ENCODE measurements at regions not wholly inside any gene's neighbourhood (a gene's known extent, or its start where the extent isn't known, plus 50 kb on each side); places are given as distances from the start of the nearest gene placed in this dataset.
"Not testable (repeated sequence)": the region's sequence is repeated elsewhere in the genome, so short reads cannot be mapped to it uniquely, and the experiment has no call there.

- H3K4me3 ChIP-seq, result no peak overlapping the region
- H3K36me3 ChIP-seq, result no peaks in the 10 kb centered on the region
- H3K4me1 ChIP-seq, result peaks cover 0 to 4% (median 0%) of the 10 kb centered on the region in 9 donors
- WGBS, 2 donors, result 68 to 74% methylated on average over 5 of the region's 5 CpGs
- no peaks in the 10 kb centered on the region for H3K9me3 ChIP-seq
- TF ChIP-seq CTCF (IDR thresholded peaks at IDR 0.05), result no peak
- DNase-seq (no peak), ATAC-seq (no peak)
- peaks cover 0 to 16% (median 0%) of the 10 kb centered on the region in 7 donors for H3K27me3 ChIP-seq
- H3K27ac ChIP-seq, result no peak overlapping the region
- intact Hi-C loops (cut with DNase I), result no loop called here
Measured at GRCh38 chr4:81715757-81716156, 244.1 kb upstream of the RASGEF1B start.

- DNase-seq; H3K4me1 ChIP-seq; H3K36me3 ChIP-seq; H3K4me3 ChIP-seq; ATAC-seq; H3K9me3 ChIP-seq; H3K27ac ChIP-seq; intact Hi-C loops (cut with DNase I): not testable (repeated sequence)
- WGBS, 2 donors, result 54 to 58% methylated on average over 8 of the region's 8 CpGs
- H3K27me3 ChIP-seq, result peaks cover 0 to 16% (median 0%) of the 10 kb centered on the region in 7 donors
Measured at GRCh38 chr4:81715357-81715756, 243.7 kb upstream of the RASGEF1B start.

- DNase-seq (no peak), ATAC-seq (no peak)
- Histone ChIP-seq H3K9me3 (no peaks in the 10 kb centered on the region), H3K4me3 (no peak overlapping the region), H3K36me3 (no peaks in the 10 kb centered on the region), H3K4me1 (peaks cover 0 to 4% (median 0%) of the 10 kb centered on the region in 9 donors), H3K27ac (no peak overlapping the region), H3K27me3 (peaks cover 0 to 16% (median 0%) of the 10 kb centered on the region in 7 donors)
- WGBS, 2 donors, result 83 to 85% methylated on average over 4 of the region's 4 CpGs
- TF ChIP-seq CTCF (IDR thresholded peaks at IDR 0.05), result no peak
- intact Hi-C loops (cut with DNase I), result no loop called here
Measured at GRCh38 chr4:81714291-81714690, 242.6 kb upstream of the RASGEF1B start.

- H3K9me3 ChIP-seq, result no peaks in the 10 kb centered on the region
- ATAC-seq (no peak), DNase-seq (no peak)
- 89 to 94% methylated on average over 2 of the region's 2 CpGs for WGBS, 2 donors
- intact Hi-C loops (cut with DNase I), result no loop called here
- H3K27me3 ChIP-seq, result peaks cover 0 to 16% (median 0%) of the 10 kb centered on the region in 7 donors
- no peak overlapping the region for H3K4me3 ChIP-seq
- no peak for TF ChIP-seq CTCF (IDR thresholded peaks at IDR 0.05)
- H3K4me1 ChIP-seq, result peaks cover 0 to 4% (median 0%) of the 10 kb centered on the region in 9 donors
- H3K27ac ChIP-seq, result no peak overlapping the region
- no peaks in the 10 kb centered on the region for H3K36me3 ChIP-seq
Measured at GRCh38 chr4:81712714-81713113, 241.0 kb upstream of the RASGEF1B start.

- no peaks in the 10 kb centered on the region for H3K27me3 ChIP-seq
- 44 to 46% methylated on average over 2 of the region's 2 CpGs for WGBS, 2 donors
- H3K4me1 ChIP-seq, result peaks cover 0 to 5% (median 0%) of the 10 kb centered on the region in 9 donors
- intact Hi-C loops (cut with DNase I), result no loop called here
- H3K27ac ChIP-seq, result peak overlapping the region in 1 of 10 donors; percentile 28
- no peaks in the 10 kb centered on the region for H3K9me3 ChIP-seq
- no peak overlapping the region for H3K4me3 ChIP-seq
- H3K36me3 ChIP-seq, result no peaks in the 10 kb centered on the region
- ATAC-seq (peak in 1 of 8 donors; percentile 29), DNase-seq (no peak)
- TF ChIP-seq CTCF (IDR thresholded peaks at IDR 0.05), result no peak
Measured at GRCh38 chr4:81704461-81704860, 232.8 kb upstream of the RASGEF1B start.

All from heart right ventricle (tissue), 16 donors.